H9 (cell line): ENCODE measurements at regions not wholly inside any gene's neighbourhood (a gene's known extent, or its start where the extent isn't known, plus 50 kb on each side); places are given as distances from the start of the nearest gene placed in this dataset.

Experiments
- DNase-seq: peaks from one replicate; pipeline ENCODE4 v3.0.0-alpha.2; 2017
- H2AFZ ChIP-seq: one replicate; pipeline ENCODE4 v1.6.1; 2013; ENCODE audit warnings: mild to moderate bottlenecking, low read length, control low read depth, moderate library complexity
- H2AK5ac ChIP-seq: 2 replicates; pipeline ENCODE4 v1.6.1; 2013; ENCODE audit warnings: low read length, control low read depth, mixed read lengths; ENCODE audit not compliant: insufficient read length
- H2BK120ac ChIP-seq: one replicate; pipeline ENCODE4 v1.6.1; 2013; ENCODE audit warnings: low read depth, mild to moderate bottlenecking, low read length, control low read depth, inconsistent platforms; ENCODE audit not compliant: poor library complexity, severe bottlenecking
- H2BK12ac ChIP-seq: 2 replicates; pipeline ENCODE4 v1.6.1; 2013; ENCODE audit warnings: low read length, control low read depth, mixed read lengths, low read depth; ENCODE audit not compliant: insufficient read length
- H2BK15ac ChIP-seq: 2 replicates; pipeline ENCODE4 v1.6.1; 2013; ENCODE audit warnings: low read depth, low read length, control low read depth
- H2BK20ac ChIP-seq: one replicate; pipeline ENCODE4 v1.6.1; 2013; ENCODE audit warnings: low read depth, mild to moderate bottlenecking, low read length, control low read depth, inconsistent platforms; ENCODE audit not compliant: poor library complexity, severe bottlenecking
- H2BK5ac ChIP-seq: 2 replicates; pipeline ENCODE4 v1.6.1; 2013; ENCODE audit warnings: low read length, control low read depth, mixed read lengths; ENCODE audit not compliant: insufficient read length
- H3K14ac ChIP-seq: 2 replicates; pipeline ENCODE4 v1.6.1; 2013; ENCODE audit warnings: low read length, control low read depth; ENCODE audit not compliant: insufficient read depth
- H3K18ac ChIP-seq: 2 replicates; pipeline ENCODE4 v1.6.1; 2013; ENCODE audit warnings: low read depth, mild to moderate bottlenecking, mixed read lengths, low read length, control low read depth; ENCODE audit not compliant: insufficient read length
- H3K23ac ChIP-seq: 2 replicates; pipeline ENCODE4 v1.6.1; 2013; ENCODE audit warnings: low read length, control low read depth, mixed read lengths, low read depth; ENCODE audit not compliant: insufficient read length
- H3K23me2 ChIP-seq: 2 replicates; pipeline ENCODE4 v1.6.1; 2013; ENCODE audit warnings: low read depth, mild to moderate bottlenecking, mixed read lengths, low read length, control low read depth; ENCODE audit not compliant: insufficient read length, poor library complexity, severe bottlenecking
- H3K27ac ChIP-seq: 2 replicates; pipeline ENCODE4 v1.5.1; 2013; ENCODE audit warnings: low read length, control low read depth, mixed read lengths, low read depth; ENCODE audit not compliant: insufficient read length
- H3K27me3 ChIP-seq: 2 replicates; pipeline ENCODE4 v1.6.1; 2013; ENCODE audit warnings: low read length, control low read depth, inconsistent platforms; ENCODE audit not compliant: insufficient read depth
- H3K4ac ChIP-seq: 2 replicates; pipeline ENCODE4 v1.6.1; 2013; ENCODE audit warnings: low read depth, mild to moderate bottlenecking, control low read depth, inconsistent platforms, low read length, moderate library complexity
- H3K4me1 ChIP-seq: 2 replicates; pipeline ENCODE4 v1.6.1; 2013; ENCODE audit warnings: low read length, control low read depth, inconsistent platforms; ENCODE audit not compliant: insufficient read depth
- H3K4me2 ChIP-seq: 2 replicates; pipeline ENCODE4 v1.6.1; 2013; ENCODE audit warnings: low read length, control low read depth, mixed read lengths; ENCODE audit not compliant: insufficient read length, insufficient read depth
- H3K56ac ChIP-seq: 2 replicates; pipeline ENCODE4 v1.6.1; 2013; ENCODE audit warnings: low read depth, mild to moderate bottlenecking, mixed read lengths, low read length, control low read depth; ENCODE audit not compliant: insufficient read length
- H3K79me1 ChIP-seq: 2 replicates; pipeline ENCODE4 v1.6.1; 2013; ENCODE audit warnings: low read depth, mild to moderate bottlenecking, moderate library complexity, low read length, control low read depth, inconsistent platforms; ENCODE audit not compliant: insufficient read depth, poor library complexity, severe bottlenecking
- H3K79me2 ChIP-seq: 2 replicates; pipeline ENCODE4 v1.6.1; 2013; ENCODE audit warnings: low read length, control low read depth, inconsistent platforms; ENCODE audit not compliant: insufficient read depth
- H3K9ac ChIP-seq: 2 replicates; pipeline ENCODE4 v1.6.1; 2013; ENCODE audit warnings: low read length, control low read depth, mixed read lengths; ENCODE audit not compliant: insufficient read length; ENCODE audit errors: extremely low read depth
- H3K9me3 ChIP-seq: one replicate; pipeline ENCODE4 v1.6.1; 2013; ENCODE audit warnings: low read depth, low read length, inconsistent platforms; ENCODE audit not compliant: control insufficient read depth
- H3T11ph ChIP-seq: one replicate; pipeline ENCODE4 v1.6.1; 2013; ENCODE audit warnings: mild to moderate bottlenecking, low read length, control low read depth, inconsistent platforms
- H4K20me1 ChIP-seq: one replicate; pipeline ENCODE4 v1.6.1; 2013; ENCODE audit not compliant: control insufficient read depth, insufficient read length, insufficient read depth
- H4K5ac ChIP-seq: 2 replicates; pipeline ENCODE4 v1.6.1; 2013; ENCODE audit warnings: low read depth, mild to moderate bottlenecking, mixed read lengths, low read length, control low read depth; ENCODE audit not compliant: insufficient read length
- H4K8ac ChIP-seq: replicated peaks from 2 replicates; pipeline ENCODE4 v1.6.1; 2013; ENCODE audit warnings: low read length, control low read depth, mixed read lengths, low read depth; ENCODE audit not compliant: insufficient read length
- H4K91ac ChIP-seq: 2 replicates; pipeline ENCODE4 v1.6.1; 2013; ENCODE audit warnings: low read depth, mild to moderate bottlenecking, moderate library complexity, mixed read lengths, low read length, control low read depth; ENCODE audit not compliant: insufficient read length
- H3K27ac Mint-ChIP-seq, 3 experiments: 2 replicates in 2 of 3; 3 replicates in 1 of 3; pipeline ENCODE4 v1.8.0; 2020 to 2021; ENCODE audit warnings: mixed read lengths in 3 of 3, mild to moderate bottlenecking in 1 of 3, moderate library complexity in 1 of 3
- H3K27me3 Mint-ChIP-seq: 2 replicates; pipeline ENCODE4 v1.8.0; 2021; ENCODE audit warnings: low read depth, mild to moderate bottlenecking, moderate library complexity, mixed read lengths
- H3K36me3 Mint-ChIP-seq, 3 experiments: 2 replicates in 2 of 3; 3 replicates in 1 of 3; pipeline ENCODE4 v1.8.0; 2020 to 2021; ENCODE audit warnings: low read depth in 3 of 3, mixed read lengths in 3 of 3; ENCODE audit not compliant: insufficient read depth in 1 of 3
- H3K4me1 Mint-ChIP-seq, 2 experiments: 2 replicates each; pipeline ENCODE4 v1.8.0; 2020; ENCODE audit warnings: mixed read lengths in 2 of 2
- H3K4me3 Mint-ChIP-seq, 2 experiments: 2 replicates in 1 of 2; 3 replicates in 1 of 2; pipeline ENCODE4 v1.8.0; 2020 to 2021; ENCODE audit warnings: mild to moderate bottlenecking in 2 of 2, mixed read lengths in 2 of 2, moderate library complexity in 1 of 2
- H3K9me3 Mint-ChIP-seq, 2 experiments: 2 replicates in 1 of 2; 3 replicates in 1 of 2; pipeline ENCODE4 v1.8.0; 2020; ENCODE audit warnings: mild to moderate bottlenecking in 2 of 2, mixed read lengths in 2 of 2, moderate library complexity in 1 of 2
- CTCF ChIP-seq: fragments of 200-600 bp; sonication (generic); conservative IDR thresholded peaks from 3 replicates; pipeline ENCODE4 v1.8.0; 2021; ENCODE audit warnings: antibody characterized with exemption, mild to moderate bottlenecking
- WGBS: extraction: QIAGEN DNeasy Blood & Tissue Kit; methylation state at CpG from one replicate; pipeline ENCODE4 v1.1.7; 2013; ENCODE audit warnings: missing lambda C conversion rate, low lambda C conversion rate, mixed read lengths; ENCODE audit not compliant: insufficient read length; ENCODE audit errors: extremely low coverage; 5-methylcytosine and 5-hydroxymethylcytosine counted together

DNA sequence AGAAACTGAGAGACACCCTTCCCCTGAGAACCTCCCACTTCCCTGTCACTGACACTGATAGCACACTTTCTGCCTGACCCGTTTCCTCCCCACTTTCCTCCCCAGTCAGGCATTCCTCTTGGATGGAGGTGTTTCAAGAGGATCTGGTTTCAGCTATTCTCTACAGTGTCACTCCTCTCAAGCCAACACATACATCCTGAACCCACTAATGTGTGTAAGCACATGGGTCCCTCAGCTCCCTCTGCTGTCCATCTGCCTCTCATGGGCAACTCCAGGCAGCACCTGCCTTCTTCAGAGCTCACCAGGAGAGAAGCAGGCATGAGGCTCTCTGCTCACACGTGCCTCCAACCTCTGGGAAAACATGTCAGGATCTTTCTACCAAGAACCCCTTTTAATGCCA lies 207.6 kb downstream of the NAF1 start:
- Histone ChIP-seq H2AK5ac (no peak overlapping the region), H3K4me2 (no peak overlapping the region), H3K56ac (no peak overlapping the region), H3K79me2 (no peaks in the 10 kb centered on the region), H3K79me1 (no peaks in the 10 kb centered on the region), H2AFZ (no peak overlapping the region), H2BK20ac (no peak overlapping the region), H3K18ac (no peak overlapping the region), H4K91ac (no peak overlapping the region), H4K5ac (no peak overlapping the region), H3K14ac (no peak overlapping the region), H2BK120ac (no peak overlapping the region), H3K23ac (no peak overlapping the region), H3K4ac (no peak overlapping the region), H3K9ac (no peak overlapping the region), H2BK12ac (no peak overlapping the region), H2BK5ac (no peak overlapping the region), H3K27me3 (no peaks in the 10 kb centered on the region), H3T11ph (no peak overlapping the region), H4K20me1 (no peaks in the 10 kb centered on the region), H4K8ac (no peak overlapping the region), H3K23me2 (no peaks in the 10 kb centered on the region), H3K9me3 (no peaks in the 10 kb centered on the region), H3K27ac (no peak overlapping the region), H2BK15ac (no peak overlapping the region), H3K4me1 (no peaks in the 10 kb centered on the region)
- no CpG with 5 or more reads among the region's 2 CpGs for WGBS
- no peaks in the 10 kb centered on the region; a peak in 1 of 7 replicates for H3K36me3 Mint-ChIP-seq
- peak; percentile 50; the same call in 2 of the 3 replicates for TF ChIP-seq CTCF
- peaks cover 4 to 7% of the 10 kb centered on the region in 2 experiments; a peak in 3 of 4 replicates for H3K4me1 Mint-ChIP-seq
- H3K27ac Mint-ChIP-seq: no peak overlapping the region
- no peak overlapping the region for H3K4me3 Mint-ChIP-seq
- H3K9me3 Mint-ChIP-seq: no peaks in the 10 kb centered on the region
- peak; percentile 60 for DNase-seq
- H3K27me3 Mint-ChIP-seq: no peaks in the 10 kb centered on the region
